Small intestine (tissue), 7 donors: ENCODE measurements at regions not wholly inside any gene's neighbourhood (a gene's known extent, or its start where the extent isn't known, plus 50 kb on each side); places are given as distances from the start of the nearest gene placed in this dataset.
A peak's percentile ranks its signal among the peaks of the same experiment; 100 is the strongest.

Experiments used
- DNase-seq, 2 donors: peaks; one replicate each; pipeline versions ENCODE4 v3.0.0 to v3.0.0-alpha.2; 2013
- FAIRE-seq: peaks from 2 replicates; lab custom pipeline; 2012; peaks lifted over from hg19 to GRCh38; lab: Jason Lieb, UNC
- H3K27ac ChIP-seq, 3 donors: one replicate each; pipeline ENCODE4 v1.5.1; 2013; ENCODE audit warnings: low read length in 2 of 3, mild to moderate bottlenecking in 2 of 3, control low read depth in 1 of 3, inconsistent platforms in 1 of 3, low read depth in 1 of 3, moderate library complexity in 1 of 3
- H3K27me3 ChIP-seq, 3 donors: one replicate each; pipeline ENCODE4 v1.6.1; 2013; ENCODE audit warnings: low read length in 3 of 3, inconsistent platforms in 1 of 3; ENCODE audit not compliant: control insufficient read depth in 3 of 3, insufficient read depth in 3 of 3
- H3K36me3 ChIP-seq, 3 donors: one replicate each; pipeline ENCODE4 v1.6.1; 2013; ENCODE audit warnings: low read length in 3 of 3, inconsistent platforms in 1 of 3, low read depth in 1 of 3, mild to moderate bottlenecking in 1 of 3, moderate library complexity in 1 of 3; ENCODE audit not compliant: control insufficient read depth in 3 of 3, insufficient read depth in 2 of 3
- H3K4me1 ChIP-seq, 3 donors: one replicate each; pipeline ENCODE4 v1.6.1; 2013; ENCODE audit warnings: low read length in 2 of 3, inconsistent platforms in 1 of 3, low read depth in 1 of 3, mild to moderate bottlenecking in 1 of 3, moderate library complexity in 1 of 3; ENCODE audit not compliant: control insufficient read depth in 3 of 3, insufficient read depth in 2 of 3
- H3K4me3 ChIP-seq, 3 donors: one replicate each; pipeline ENCODE4 v1.5.1; 2013; ENCODE audit warnings: low read length in 3 of 3, control low read depth in 1 of 3, inconsistent platforms in 1 of 3, low read depth in 1 of 3, mild to moderate bottlenecking in 1 of 3, moderate library complexity in 1 of 3
- H3K9me3 ChIP-seq, 2 donors: one replicate each; pipeline ENCODE4 v1.6.1; 2013; ENCODE audit warnings: low read depth in 1 of 2, low read length in 1 of 2; ENCODE audit not compliant: control insufficient read depth in 2 of 2, insufficient read depth in 1 of 2
- WGBS, 3 donors: extraction: QIAGEN DNeasy Blood & Tissue Kit; methylation state at CpG; one replicate each; pipeline ENCODE4 v1.1.7; 2013; 5-methylcytosine and 5-hydroxymethylcytosine counted together
- donor health status: healthy with polysubstance abuse.
- donor health status: control.
- donor health status: control.
- donor health status: Bipolar disorder and iron deficiency.
- donor health status: healthy.

GRCh38 chrX:35665311-35665710 lies 132.8 kb upstream of the MAGEB16 start:
- DNase-seq (no peak), FAIRE-seq (no peak)
- no peaks in the 10 kb centered on the region for H3K36me3 ChIP-seq
- no peaks in the 10 kb centered on the region for H3K9me3 ChIP-seq
- no peak overlapping the region for H3K27ac ChIP-seq
- no peak overlapping the region for H3K4me3 ChIP-seq
- H3K4me1 ChIP-seq = no peaks in the 10 kb centered on the region
- no peaks in the 10 kb centered on the region for H3K27me3 ChIP-seq

- peak; percentile 1 to 4 for DNase-seq
- Histone ChIP-seq H3K27ac (no peak overlapping the region), H3K36me3 (no peaks in the 10 kb centered on the region), H3K4me1 (no peaks in the 10 kb centered on the region), H3K9me3 (no peaks in the 10 kb centered on the region), H3K4me3 (no peak overlapping the region), H3K27me3 (no peaks in the 10 kb centered on the region)
- FAIRE-seq = no peak
- 22 to 48% (median 48%) methylated on average over 5 of the region's 5 CpGs for WGBS, 3 donors
These were observed 127.3 kb upstream of the MAGEB16 start for GRCh38 chrX:35670889-35671288.

- Histone ChIP-seq H3K36me3 (no peaks in the 10 kb centered on the region), H3K4me1 (no peaks in the 10 kb centered on the region), H3K9me3 (no peaks in the 10 kb centered on the region), H3K27ac (no peak overlapping the region), H3K27me3 (no peaks in the 10 kb centered on the region), H3K4me3 (no peak overlapping the region)
- 50 to 71% (median 52%) methylated on average over 2 of the region's 2 CpGs for WGBS, 3 donors
- no peak for DNase-seq
- FAIRE-seq = no peak
These were observed 123.0 kb upstream of the MAGEB16 start for GRCh38 chrX:35675151-35675550.

- no peaks in the 10 kb centered on the region for H3K9me3 ChIP-seq
- 75 to 94% (median 90%) methylated on average over 3 of the region's 3 CpGs for WGBS, 3 donors
- no peak for FAIRE-seq
- H3K4me3 ChIP-seq = no peak overlapping the region
- no peak overlapping the region for H3K27ac ChIP-seq
- DNase-seq = no peak
- no peaks in the 10 kb centered on the region for H3K4me1 ChIP-seq
- H3K27me3 ChIP-seq = no peaks in the 10 kb centered on the region
- H3K36me3 ChIP-seq = no peaks in the 10 kb centered on the region
These were observed 117.2 kb upstream of the MAGEB16 start for GRCh38 chrX:35680940-35681346.

GRCh38 chrX:35682476-35682875 lies 115.7 kb upstream of the MAGEB16 start:
- H3K9me3 ChIP-seq = no peaks in the 10 kb centered on the region
- H3K4me1 ChIP-seq = no peaks in the 10 kb centered on the region
- no peak overlapping the region for H3K4me3 ChIP-seq
- H3K36me3 ChIP-seq = no peaks in the 10 kb centered on the region
- WGBS, 3 donors = 44 to 66% (median 54%) methylated on average over 2 of the region's 2 CpGs
- H3K27ac ChIP-seq = no peak overlapping the region
- DNase-seq (no peak), FAIRE-seq (no peak)
- H3K27me3 ChIP-seq = no peaks in the 10 kb centered on the region

DNA sequence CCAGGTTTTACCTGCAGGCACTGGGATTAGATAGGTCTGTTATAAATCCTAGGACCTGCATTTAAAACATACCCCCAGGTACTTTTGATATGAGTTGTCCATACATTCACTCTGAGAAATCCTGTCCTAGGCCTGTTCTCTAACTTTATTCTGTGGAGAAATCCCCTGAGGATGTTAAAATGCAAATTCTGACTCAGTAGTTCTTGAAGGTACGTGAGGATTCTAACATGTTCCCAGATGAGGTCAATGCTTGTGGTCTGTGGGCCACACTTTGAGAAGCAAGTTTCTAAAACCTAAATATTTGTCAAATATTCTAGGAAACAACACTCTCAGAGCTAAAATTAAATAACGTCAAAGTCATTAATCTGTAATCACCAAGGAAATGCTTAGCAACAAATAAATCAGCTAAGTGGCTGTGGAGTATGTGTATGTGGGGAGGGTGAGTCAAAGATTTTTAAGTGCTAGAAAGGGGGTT lies 101.3 kb upstream of the MAGEB16 start:
- Histone ChIP-seq H3K27ac (no peak overlapping the region), H3K36me3 (no peaks in the 10 kb centered on the region), H3K9me3 (no peaks in the 10 kb centered on the region), H3K4me1 (no peaks in the 10 kb centered on the region), H3K4me3 (no peak overlapping the region), H3K27me3 (no peaks in the 10 kb centered on the region)
- 50 to 90% (median 60%) methylated on average over 2 of the region's 2 CpGs for WGBS, 3 donors
- no peak for DNase-seq
- FAIRE-seq = no peak

GRCh38 chrX:35699642-35700041 lies 98.5 kb upstream of the MAGEB16 start:
- H3K27ac ChIP-seq = no peak overlapping the region
- H3K9me3 ChIP-seq = no peaks in the 10 kb centered on the region
- no peaks in the 10 kb centered on the region for H3K27me3 ChIP-seq
- DNase-seq (no peak), FAIRE-seq (no peak)
- no peaks in the 10 kb centered on the region for H3K36me3 ChIP-seq
- WGBS, 3 donors = 58 to 84% (median 67%) methylated on average over 2 of the region's 2 CpGs
- H3K4me3 ChIP-seq = no peak overlapping the region
- no peaks in the 10 kb centered on the region for H3K4me1 ChIP-seq

DNA sequence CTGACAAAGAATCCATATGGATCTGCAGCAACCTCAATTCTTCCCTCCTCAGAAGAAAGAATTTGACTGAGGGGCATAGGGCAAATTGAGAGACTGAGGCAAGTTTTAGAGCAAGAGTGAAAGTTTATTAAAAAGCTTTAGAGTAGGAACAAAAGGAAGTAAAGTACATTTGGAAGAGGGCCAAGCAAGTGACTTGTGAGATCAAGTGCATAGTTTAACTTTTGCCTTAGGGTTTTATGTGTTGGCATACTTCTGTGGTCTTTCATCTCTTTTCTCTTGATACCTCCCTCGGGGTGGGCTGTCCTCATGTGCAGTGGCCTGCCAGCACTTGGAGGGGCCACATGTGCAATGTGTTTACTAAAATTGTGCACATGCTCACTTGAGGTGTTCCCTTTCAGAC lies 98.0 kb upstream of the MAGEB16 start:
- no peaks in the 10 kb centered on the region for H3K36me3 ChIP-seq
- FAIRE-seq = no peak
- WGBS, 3 donors = 0 to 21% (median 10%) methylated on average over 1 of the region's 1 CpG

GRCh38 chrX:35711281-35711680 lies 86.9 kb upstream of the MAGEB16 start:
- Histone ChIP-seq H3K36me3 (no peaks in the 10 kb centered on the region), H3K4me1 (no peaks in the 10 kb centered on the region)
- FAIRE-seq = no peak

More for the DNA sequence above, 98.0 kb upstream of the MAGEB16 start:
- Histone ChIP-seq H3K27ac (no peak overlapping the region), H3K27me3 (no peaks in the 10 kb centered on the region), H3K9me3 (no peaks in the 10 kb centered on the region), H3K4me3 (no peak overlapping the region), H3K4me1 (no peaks in the 10 kb centered on the region)
- DNase-seq = peak in 1 of 2 donors; percentile 1

More at GRCh38 chrX:35711281-35711680, 86.9 kb upstream of the MAGEB16 start:
- H3K27ac ChIP-seq = no peak overlapping the region
- no peaks in the 10 kb centered on the region for H3K9me3 ChIP-seq
- DNase-seq = no peak
- no peak overlapping the region for H3K4me3 ChIP-seq
- H3K27me3 ChIP-seq = no peaks in the 10 kb centered on the region
